Spinal cord (tissue), 9 donors: ENCODE measurements at regions not wholly inside any gene's neighbourhood (a gene's known extent, or its start where the extent isn't known, plus 50 kb on each side); places are given as distances from the start of the nearest gene placed in this dataset.
"Not testable (repeated sequence)": the region's sequence is repeated elsewhere in the genome, so short reads cannot be mapped to it uniquely, and the experiment has no call there.

ENCODE experiments used
- DNase-seq, 6 donors: peaks; one replicate each; pipeline versions ENCODE4 v3.0.0 to v3.0.0-alpha.2; 2013 to 2015; ENCODE audit warnings: low spot score in 6 of 6, low read depth in 4 of 6
- H3K27ac ChIP-seq: one replicate; pipeline ENCODE4 v1.5.1; 2013; ENCODE audit warnings: low read depth, low read length, control low read depth
- H3K27me3 ChIP-seq: one replicate; pipeline ENCODE4 v1.6.1; 2013; ENCODE audit warnings: low read length; ENCODE audit not compliant: control insufficient read depth, insufficient read depth
- H3K36me3 ChIP-seq: one replicate; pipeline ENCODE4 v1.6.1; 2013; ENCODE audit warnings: low read length; ENCODE audit not compliant: control insufficient read depth, insufficient read depth
- H3K4me1 ChIP-seq: one replicate; pipeline ENCODE4 v1.6.1; 2013; ENCODE audit warnings: low read length; ENCODE audit not compliant: control insufficient read depth, insufficient read depth
- H3K4me3 ChIP-seq: one replicate; pipeline ENCODE4 v1.5.1; 2013; ENCODE audit warnings: low read depth, low read length, control low read depth
- H3K9me3 ChIP-seq: one replicate; pipeline ENCODE4 v1.6.1; 2013; ENCODE audit warnings: low read length; ENCODE audit not compliant: control insufficient read depth, insufficient read depth
- WGBS: methylation state at CpG from one replicate; pipeline ENCODE4 v1.1.5; 2013; ENCODE audit warnings: missing lambda C conversion rate; ENCODE audit not compliant: insufficient coverage; 5-methylcytosine and 5-hydroxymethylcytosine counted together
- donor health status: healthy.

DNA sequence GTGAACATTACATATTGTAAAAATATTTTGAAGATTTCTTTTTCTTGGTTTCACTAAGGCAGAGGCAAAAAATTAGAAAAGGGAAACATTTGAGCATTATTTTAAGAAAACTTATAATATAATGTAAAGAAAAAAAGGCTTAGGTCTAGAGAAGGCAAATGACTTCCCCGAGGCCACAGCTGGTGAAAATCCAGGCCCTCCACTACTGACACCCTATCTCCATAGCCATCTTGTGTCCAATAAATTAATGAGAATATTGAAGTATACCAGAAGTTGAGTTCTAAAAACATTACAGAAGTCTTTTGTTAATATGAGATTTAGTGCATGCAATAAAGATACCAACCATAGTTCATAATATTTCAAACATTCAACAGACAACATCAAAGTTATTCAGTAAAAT, 459.9 kb upstream of the RORB start:
- no peaks in the 10 kb centered on the region for H3K36me3 ChIP-seq
- H3K27me3 ChIP-seq = no peaks in the 10 kb centered on the region
- H3K9me3 ChIP-seq = no peaks in the 10 kb centered on the region
- WGBS = no CpG with 5 or more reads among the region's 1 CpG
- no peak overlapping the region for H3K4me3 ChIP-seq
- H3K27ac ChIP-seq = no peak overlapping the region
- DNase-seq = no peak
- H3K4me1 ChIP-seq = no peaks in the 10 kb centered on the region

GRCh38 chr9:74041588-74041987, 455.5 kb upstream of the RORB start:
- no peak for DNase-seq
- no peak overlapping the region for H3K4me3 ChIP-seq
- no peaks in the 10 kb centered on the region for H3K27me3 ChIP-seq
- H3K9me3 ChIP-seq = no peaks in the 10 kb centered on the region
- H3K4me1 ChIP-seq = no peaks in the 10 kb centered on the region
- no peak overlapping the region for H3K27ac ChIP-seq
- H3K36me3 ChIP-seq = no peaks in the 10 kb centered on the region

DNA sequence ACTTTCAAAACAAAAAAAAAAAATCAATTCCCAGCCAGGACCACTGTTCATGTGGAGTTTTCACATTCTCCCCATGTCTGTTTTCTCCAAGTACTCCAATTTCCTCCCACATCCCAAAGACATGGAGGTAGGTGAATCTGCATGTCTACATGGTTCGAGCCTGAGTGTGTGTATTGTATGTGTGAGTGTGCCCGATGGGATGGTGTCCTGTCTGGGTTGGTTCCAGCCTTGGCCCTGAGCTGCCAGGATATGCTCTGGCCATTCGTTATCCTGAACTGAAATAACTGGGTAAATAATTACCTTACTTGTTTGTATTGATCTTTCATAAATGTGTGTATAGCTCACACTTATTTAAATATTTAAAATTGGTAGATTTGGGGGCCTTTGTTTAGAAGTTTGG, 452.3 kb upstream of the RORB start:
- H3K27me3 ChIP-seq = no peaks in the 10 kb centered on the region
- no peak overlapping the region for H3K27ac ChIP-seq
- WGBS = no CpG with 5 or more reads among the region's 3 CpGs
- DNase-seq = no peak
- no peaks in the 10 kb centered on the region for H3K4me1 ChIP-seq
- no peaks in the 10 kb centered on the region for H3K9me3 ChIP-seq
- no peaks in the 10 kb centered on the region for H3K36me3 ChIP-seq
- H3K4me3 ChIP-seq = no peak overlapping the region

- no peak for DNase-seq
- Histone ChIP-seq H3K27ac (no peak overlapping the region), H3K27me3 (no peaks in the 10 kb centered on the region), H3K9me3 (no peaks in the 10 kb centered on the region), H3K36me3 (no peaks in the 10 kb centered on the region), H3K4me3 (no peak overlapping the region), H3K4me1 (no peaks in the 10 kb centered on the region)
- 80% methylated on average over 1 of the region's 2 CpGs for WGBS
These were observed 441.1 kb upstream of the RORB start for GRCh38 chr9:74056023-74056422.

- H3K36me3 ChIP-seq, H3K4me3 ChIP-seq, H3K4me1 ChIP-seq, H3K27me3 ChIP-seq, H3K9me3 ChIP-seq, H3K27ac ChIP-seq, DNase-seq: not testable (repeated sequence)
These were observed 440.1 kb upstream of the RORB start for GRCh38 chr9:74057051-74057450.

DNA sequence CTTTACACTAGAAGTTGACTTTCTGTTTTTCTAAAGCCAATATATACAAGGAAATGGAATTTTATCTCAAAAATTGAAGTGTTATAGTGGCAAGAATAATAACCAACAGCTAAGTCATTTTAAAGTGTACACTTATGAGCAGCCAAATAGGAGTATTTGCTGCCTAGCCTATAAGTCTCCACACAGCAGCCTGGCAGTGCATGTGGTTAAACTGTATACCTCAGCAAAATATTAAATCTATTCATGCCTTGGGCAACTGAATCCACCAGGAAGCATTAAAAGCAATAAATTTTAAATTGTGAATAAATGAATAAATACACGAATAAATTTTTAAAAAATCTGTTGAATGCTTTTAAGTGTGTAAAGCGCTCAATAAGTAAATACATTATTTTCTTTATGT, 432.4 kb upstream of the RORB start:
- no peaks in the 10 kb centered on the region for H3K36me3 ChIP-seq
- H3K27me3 ChIP-seq = no peaks in the 10 kb centered on the region
- no peak for DNase-seq
- WGBS = no CpG with 5 or more reads among the region's 2 CpGs
- no peak overlapping the region for H3K27ac ChIP-seq
- H3K4me1 ChIP-seq = no peaks in the 10 kb centered on the region
- H3K4me3 ChIP-seq = no peak overlapping the region
- no peaks in the 10 kb centered on the region for H3K9me3 ChIP-seq

DNA sequence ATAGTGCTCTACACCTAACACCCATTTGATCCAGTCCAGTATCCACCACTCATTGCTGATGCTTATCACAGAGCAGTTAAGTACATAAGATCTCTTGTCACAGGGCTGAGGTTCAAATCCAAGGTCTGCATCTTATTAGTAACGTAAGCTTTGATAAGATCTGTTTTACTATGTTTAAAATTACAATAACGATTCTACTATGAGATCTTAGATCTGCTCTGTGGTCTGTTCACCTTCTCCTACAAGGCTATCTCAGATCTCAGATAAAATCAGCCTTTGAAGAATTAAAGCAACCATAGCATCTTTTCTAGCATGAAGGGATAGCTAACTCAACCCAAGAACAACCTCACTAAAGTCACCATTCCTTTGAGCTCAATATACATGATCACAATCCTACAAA, 431.0 kb upstream of the RORB start:
- Histone ChIP-seq H3K36me3 (no peaks in the 10 kb centered on the region), H3K4me1 (no peaks in the 10 kb centered on the region), H3K27me3 (no peaks in the 10 kb centered on the region), H3K9me3 (no peaks in the 10 kb centered on the region), H3K27ac (no peak overlapping the region), H3K4me3 (no peak overlapping the region)
- WGBS = no CpG with 5 or more reads among the region's 2 CpGs
- DNase-seq = no peak

DNA sequence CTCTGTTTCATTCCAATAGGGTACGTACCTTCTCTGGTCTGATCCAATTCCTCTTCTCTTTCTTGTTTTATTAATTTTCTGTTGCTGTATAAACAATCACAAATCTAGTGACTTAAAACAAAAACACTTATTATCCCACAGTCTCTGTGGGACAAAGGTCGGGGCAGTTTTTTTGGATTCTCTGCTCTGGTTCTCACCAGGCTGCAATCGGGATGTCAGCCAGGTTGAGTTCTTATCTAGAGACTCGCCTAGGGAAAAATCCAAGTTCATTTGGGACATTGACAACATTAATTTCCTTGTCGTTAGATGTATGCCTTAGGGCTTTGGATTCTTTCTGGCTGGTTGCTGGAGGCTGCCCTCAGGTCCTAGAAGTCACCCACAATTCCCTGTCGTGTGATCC, 430.5 kb upstream of the RORB start:
- no peak for DNase-seq
- H3K36me3 ChIP-seq = no peaks in the 10 kb centered on the region
- no peaks in the 10 kb centered on the region for H3K27me3 ChIP-seq
- no peaks in the 10 kb centered on the region for H3K4me1 ChIP-seq
- H3K27ac ChIP-seq = no peak overlapping the region
- no peak overlapping the region for H3K4me3 ChIP-seq
- H3K9me3 ChIP-seq = no peaks in the 10 kb centered on the region
- WGBS = 55% methylated on average over 4 of the region's 6 CpGs

DNA sequence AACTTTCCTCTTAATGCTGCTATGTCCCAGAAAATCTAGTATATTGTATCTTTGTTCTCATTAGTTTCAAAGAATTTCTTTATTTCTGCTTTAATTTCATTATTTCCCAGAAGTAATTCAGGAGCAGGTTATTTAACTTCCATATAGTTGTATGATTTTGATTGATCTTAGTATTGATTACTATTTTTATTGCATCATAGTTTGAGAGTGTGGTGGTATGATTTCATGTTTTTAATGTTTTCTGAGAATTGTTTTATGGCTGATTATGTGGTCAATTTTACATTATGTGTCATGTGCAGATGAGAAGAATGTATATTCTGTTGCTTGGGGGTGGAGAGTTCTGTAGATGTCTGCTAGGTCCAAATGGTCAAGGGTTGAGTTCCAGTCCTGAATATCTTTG, 425.6 kb upstream of the RORB start:
- Histone ChIP-seq H3K27me3 (no peaks in the 10 kb centered on the region), H3K9me3 (no peaks in the 10 kb centered on the region), H3K27ac (no peak overlapping the region), H3K36me3 (no peaks in the 10 kb centered on the region), H3K4me1 (no peaks in the 10 kb centered on the region), H3K4me3 (no peak overlapping the region)
- no peak for DNase-seq

DNA sequence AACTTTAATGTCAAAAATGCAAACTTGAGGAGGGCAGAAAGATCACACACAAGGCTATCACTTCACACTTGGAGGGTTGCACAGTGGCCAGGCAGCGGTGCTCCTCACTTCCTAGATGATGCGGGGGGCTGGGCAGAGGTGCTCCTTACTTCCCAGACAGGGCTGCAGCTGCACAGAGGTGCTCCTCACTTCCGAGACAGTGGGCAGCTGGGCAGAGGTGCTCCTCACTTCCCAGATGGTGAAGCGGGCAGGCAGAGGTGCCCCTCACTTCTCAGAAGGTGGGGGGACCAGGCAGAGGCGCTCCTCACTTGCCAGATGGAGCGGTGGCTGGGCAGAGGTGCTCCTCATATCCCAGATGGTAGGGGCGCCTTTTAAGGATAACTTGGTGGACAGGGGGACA, 423.2 kb upstream of the RORB start:
- H3K27ac ChIP-seq = no peak overlapping the region
- no peaks in the 10 kb centered on the region for H3K27me3 ChIP-seq
- no peak for DNase-seq
- WGBS = 92% methylated on average over 7 of the region's 7 CpGs
- no peaks in the 10 kb centered on the region for H3K4me1 ChIP-seq
- H3K9me3 ChIP-seq = peaks cover 1% of the 10 kb centered on the region
- no peak overlapping the region for H3K4me3 ChIP-seq
- no peaks in the 10 kb centered on the region for H3K36me3 ChIP-seq

DNA sequence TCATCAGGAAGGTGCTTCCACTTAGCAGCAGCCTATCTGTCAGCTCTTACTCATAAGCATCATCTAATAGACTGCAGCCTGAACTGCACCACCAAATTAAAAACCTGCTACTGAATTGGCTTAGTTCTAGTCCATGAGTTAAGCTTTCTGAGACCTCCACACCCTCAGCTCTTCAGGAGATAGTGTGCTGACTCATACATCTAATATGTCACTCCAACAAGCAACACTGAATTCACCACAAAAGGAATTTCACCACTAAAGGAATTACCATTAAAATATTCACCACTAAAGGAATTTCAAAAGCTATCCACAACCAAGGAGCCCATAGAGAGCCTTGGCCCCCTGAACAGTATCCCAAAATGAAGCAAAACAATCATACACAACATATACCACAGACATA, 418.5 kb upstream of the RORB start:
- Histone ChIP-seq H3K27me3 (no peaks in the 10 kb centered on the region), H3K4me3 (no peak overlapping the region), H3K27ac (no peak overlapping the region), H3K9me3 (peaks cover 4% of the 10 kb centered on the region), H3K4me1 (no peaks in the 10 kb centered on the region), H3K36me3 (no peaks in the 10 kb centered on the region)
- no peak for DNase-seq
